ENCODE measurements at regions not wholly inside any gene's neighbourhood (a gene's known extent, or its start where the extent isn't known, plus 50 kb on each side); places are given as distances from the start of the nearest gene placed in this dataset.

- no peak for TF ChIP-seq CTCF (IDR thresholded peaks at IDR 0.05; ENCODE audit: borderline replicate concordance, extremely low read depth, insufficient read depth)
- H3K4me3 ChIP-seq (ENCODE audit: low read length in 3 of 3): no peak overlapping the region
- no peaks in the 10 kb centered on the region for H3K4me1 ChIP-seq (ENCODE audit: control insufficient read depth in 2 of 3, insufficient read depth in 2 of 3, low read depth in 1 of 3, low read length in 3 of 3)
- H3K9me3 ChIP-seq (ENCODE audit: control insufficient read depth in 2 of 3, insufficient read depth in 1 of 3, low read length in 3 of 3): no peaks in the 10 kb centered on the region
- no peaks in the 10 kb centered on the region for H3K36me3 ChIP-seq (ENCODE audit: control insufficient read depth in 2 of 3, insufficient read depth in 3 of 3, low read length in 3 of 3)
- H3K9ac ChIP-seq (ENCODE audit: low read length in 3 of 3): no peak overlapping the region
- no peak for DNase-seq
- no peak for FAIRE-seq
- H3K27ac ChIP-seq (ENCODE audit: low read depth in 2 of 2, low read length in 2 of 2): no peak overlapping the region
- intact Hi-C loops (cut with DNase I): no loop called here
- no peaks in the 10 kb centered on the region for H3K27me3 ChIP-seq (ENCODE audit: control insufficient read depth, insufficient read depth, low read length)
Measured at GRCh38 chr7:127516320-127516719, 69.1 kb downstream of the GCC1 start.

GRCh38 chr7:127514499-127514898, 70.9 kb downstream of the GCC1 start:
- no peak for FAIRE-seq
- peak; percentile 29 for TF ChIP-seq CTCF (IDR thresholded peaks at IDR 0.05; ENCODE audit: borderline replicate concordance, extremely low read depth, insufficient read depth)

GRCh38 chr7:127513311-127513710, 72.1 kb downstream of the GCC1 start:
- Histone ChIP-seq H3K4me1 (ENCODE audit: control insufficient read depth in 2 of 3, insufficient read depth in 2 of 3, low read depth in 1 of 3, low read length in 3 of 3) (no peaks in the 10 kb centered on the region), H3K4me3 (ENCODE audit: low read length in 3 of 3) (no peak overlapping the region), H3K36me3 (ENCODE audit: control insufficient read depth in 2 of 3, insufficient read depth in 3 of 3, low read length in 3 of 3) (no peaks in the 10 kb centered on the region), H3K9ac (ENCODE audit: low read length in 3 of 3) (no peak overlapping the region), H3K27ac (ENCODE audit: low read depth in 2 of 2, low read length in 2 of 2) (no peak overlapping the region), H3K27me3 (ENCODE audit: control insufficient read depth, insufficient read depth, low read length) (no peaks in the 10 kb centered on the region), H3K9me3 (ENCODE audit: control insufficient read depth in 2 of 3, insufficient read depth in 1 of 3, low read length in 3 of 3) (no peaks in the 10 kb centered on the region)
- intact Hi-C loops (cut with DNase I): no loop called here
- FAIRE-seq: no peak
- TF ChIP-seq CTCF (IDR thresholded peaks at IDR 0.05; ENCODE audit: borderline replicate concordance, extremely low read depth, insufficient read depth): no peak
- DNase-seq: no peak

More at GRCh38 chr7:127514499-127514898, 70.9 kb downstream of the GCC1 start:
- Histone ChIP-seq H3K4me3 (ENCODE audit: low read length in 3 of 3) (no peak overlapping the region), H3K9me3 (ENCODE audit: control insufficient read depth in 2 of 3, insufficient read depth in 1 of 3, low read length in 3 of 3) (no peaks in the 10 kb centered on the region), H3K36me3 (ENCODE audit: control insufficient read depth in 2 of 3, insufficient read depth in 3 of 3, low read length in 3 of 3) (no peaks in the 10 kb centered on the region), H3K9ac (ENCODE audit: low read length in 3 of 3) (no peak overlapping the region), H3K27ac (ENCODE audit: low read depth in 2 of 2, low read length in 2 of 2) (no peak overlapping the region), H3K4me1 (ENCODE audit: control insufficient read depth in 2 of 3, insufficient read depth in 2 of 3, low read depth in 1 of 3, low read length in 3 of 3) (no peaks in the 10 kb centered on the region), H3K27me3 (ENCODE audit: control insufficient read depth, insufficient read depth, low read length) (no peaks in the 10 kb centered on the region)
- intact Hi-C loops (cut with DNase I): no loop called here
- peak in 2 of 5 donors; percentile 49 to 64 for DNase-seq

- intact Hi-C loops (cut with DNase I): no loop called here
- no peak for DNase-seq
- Histone ChIP-seq H3K36me3 (ENCODE audit: control insufficient read depth in 2 of 3, insufficient read depth in 3 of 3, low read length in 3 of 3) (no peaks in the 10 kb centered on the region), H3K9me3 (ENCODE audit: control insufficient read depth in 2 of 3, insufficient read depth in 1 of 3, low read length in 3 of 3) (no peaks in the 10 kb centered on the region), H3K9ac (ENCODE audit: low read length in 3 of 3) (no peak overlapping the region), H3K27ac (ENCODE audit: low read depth in 2 of 2, low read length in 2 of 2) (no peak overlapping the region), H3K27me3 (ENCODE audit: control insufficient read depth, insufficient read depth, low read length) (no peaks in the 10 kb centered on the region), H3K4me3 (ENCODE audit: low read length in 3 of 3) (no peak overlapping the region), H3K4me1 (ENCODE audit: control insufficient read depth in 2 of 3, insufficient read depth in 2 of 3, low read depth in 1 of 3, low read length in 3 of 3) (no peaks in the 10 kb centered on the region)
- TF ChIP-seq CTCF (IDR thresholded peaks at IDR 0.05; ENCODE audit: borderline replicate concordance, extremely low read depth, insufficient read depth): no peak
- no peak for FAIRE-seq
Measured at GRCh38 chr7:127512663-127513062, 72.7 kb downstream of the GCC1 start.

All from kidney (tissue), 13 donors.